K562 (cell line): ENCODE measurements at regions not wholly inside any gene's neighbourhood (a gene's known extent, or its start where the extent isn't known, plus 50 kb on each side); places are given as distances from the start of the nearest gene placed in this dataset.

Experiments
- ATAC-seq: fragments of 200-7000 bp; cut with Tn5 transposase; 3 replicates; pipeline ENCODE4 v1.9.1; 2020; ENCODE audit warnings: moderate library complexity
- BruUV-seq: library from RNA; stranded (reverse); fragments of 400-500 nt; replicated peaks from 2 replicates; lab custom pipeline; 2021; lab: Mats Ljungman, UMichigan
- CTCF ChIA-PET: fragments of 300-600 bp; formaldehyde crosslinking; extraction: SDS; loops from one replicate; lab custom pipeline; 2021; ENCODE audit warnings: low intra/inter-chr PET ratio; lab: Yijun Ruan, JAX
- POLR2A ChIA-PET: fragments of 300-600, 350-650 bp; sonication (Branson Sonifier 250); formaldehyde crosslinking; extraction: SDS; loops from one replicate; lab custom pipeline; 2021; ENCODE audit warnings: antibody characterized with exemption, inconsistent platforms; lab: Yijun Ruan, JAX
- DNase-seq, 4 experiments: peaks; one replicate each; pipeline versions ENCODE4 v3.0.0 to v3.0.0-alpha.2; 2011 to 2018; ENCODE audit warnings: low spot score in 3 of 4, mixed read lengths in 3 of 4; ENCODE audit errors: extremely low read depth in 1 of 4
- FAIRE-seq: peaks from 2 replicates; lab custom pipeline; 2011; peaks lifted over from hg19 to GRCh38; lab: Jason Lieb, UNC
- H2AFZ ChIP-seq: 2 replicates; pipeline ENCODE4 v1.6.0; 2011; ENCODE audit warnings: low read depth, low read length, control low read depth, inconsistent platforms
- H3K27ac ChIP-seq: fragments of 200-600 bp; 3 replicates; pipeline ENCODE4 v1.8.0; 2011; ENCODE audit warnings: low read depth, mild to moderate bottlenecking, control low read depth, inconsistent platforms, low read length, moderate library complexity, mixed read lengths; ENCODE audit errors: extremely low read depth
- H3K27me3 ChIP-seq, 2 experiments: fragments of 300-600 bp in 1 of 2; 2 replicates in 1 of 2; 3 replicates in 1 of 2; pipeline versions ENCODE4 v1.6.0 to v1.8.0; 2011; ENCODE audit warnings: inconsistent platforms in 2 of 2, low read length in 2 of 2, mild to moderate bottlenecking in 1 of 2, mixed read lengths in 1 of 2, moderate library complexity in 1 of 2; ENCODE audit not compliant: control insufficient read depth in 2 of 2, insufficient read depth in 2 of 2
- H3K36me3 ChIP-seq: fragments of 300-600 bp; 3 replicates; pipeline ENCODE4 v1.8.0; 2011; ENCODE audit warnings: mild to moderate bottlenecking, low read length, inconsistent platforms; ENCODE audit not compliant: control insufficient read depth, insufficient read depth
- H3K4me1 ChIP-seq, 2 experiments: fragments of 200-600 bp in 1 of 2; replicated peaks in 1 of 2; 2 replicates in 1 of 2; 3 replicates in 1 of 2; pipeline versions ENCODE4 v1.5.1 to v1.8.0; 2011; ENCODE audit warnings: inconsistent platforms in 2 of 2, low read length in 2 of 2, mild to moderate bottlenecking in 1 of 2, mixed read lengths in 1 of 2, moderate library complexity in 1 of 2; ENCODE audit not compliant: control insufficient read depth in 2 of 2, insufficient read depth in 2 of 2
- H3K4me2 ChIP-seq: 2 replicates; pipeline ENCODE4 v1.6.1; 2011; ENCODE audit warnings: low read length, control low read depth, inconsistent platforms, mixed read lengths; ENCODE audit not compliant: insufficient read depth
- H3K4me3 ChIP-seq: fragments of 200-600 bp; sonication (generic), shearing (Covaris generic); 2 replicates; pipeline ENCODE4 v1.5.1; 2016; ENCODE audit warnings: control low read depth, inconsistent platforms
- H3K79me2 ChIP-seq: fragments of 200-600 bp; 3 replicates; pipeline ENCODE4 v1.8.0; 2011; ENCODE audit warnings: low read length, inconsistent platforms; ENCODE audit not compliant: control insufficient read depth, insufficient read depth
- H3K9ac ChIP-seq, 2 experiments: 2 replicates each; pipeline versions ENCODE4 v1.6.0 to v1.6.1; 2011; ENCODE audit warnings: low read depth in 2 of 2, low read length in 2 of 2, control low read depth in 1 of 2, inconsistent platforms in 1 of 2, mild to moderate bottlenecking in 1 of 2, mixed read lengths in 1 of 2; ENCODE audit not compliant: insufficient read depth in 1 of 2
- H3K9me1 ChIP-seq: one replicate; pipeline ENCODE4 v1.6.0; 2011; ENCODE audit warnings: inconsistent platforms, mild to moderate bottlenecking, low read length, moderate library complexity; ENCODE audit not compliant: control insufficient read depth, insufficient read depth
- H3K9me3 ChIP-seq: replicated peaks from 2 replicates; pipeline ENCODE4 v1.5.1; 2011; ENCODE audit warnings: low read depth, low read length, inconsistent platforms; ENCODE audit not compliant: control insufficient read depth, insufficient read depth
- H4K20me1 ChIP-seq: replicated peaks from 2 replicates; pipeline ENCODE4 v1.6.1; 2011; ENCODE audit warnings: low read length, inconsistent platforms, mixed read lengths; ENCODE audit not compliant: control insufficient read depth, insufficient read depth
- ARID4B ChIP-seq: sonication (generic); formaldehyde crosslinking; IDR thresholded peaks from 2 replicates; pipeline ENCODE4 v1.8.0; 2022; ENCODE audit warnings: mild to moderate bottlenecking, missing genetic modification reagents
- CXXC5 ChIP-seq: fragments of 250-450 bp; sonication (Bioruptor Pico); IDR thresholded peaks from 2 replicates; pipeline ENCODE4 v1.8.0; 2022; ENCODE audit warnings: inconsistent platforms, mild to moderate bottlenecking, moderate library complexity
- ESRRA ChIP-seq: fragments of 450-650 bp; IDR thresholded peaks from 2 replicates; pipeline ENCODE4 v1.6.1; 2014; ENCODE audit warnings: low read depth, mild to moderate bottlenecking, moderate library complexity, borderline replicate concordance
- ID3 ChIP-seq, 2 experiments: fragments of 250-450 bp in 1 of 2; fragments of 450-650 bp in 1 of 2; sonication (Bioruptor Pico) in 1 of 2; IDR thresholded peaks; 2 replicates each; pipeline versions ENCODE4 v1.6.1 to v1.8.0; 2016 to 2021; ENCODE audit warnings: mild to moderate bottlenecking in 2 of 2, moderate library complexity in 2 of 2, missing compliant biosample characterization in 1 of 2, missing genetic modification characterization in 1 of 2
- IFI16 ChIP-seq: fragments of 250-450 bp; sonication (Bioruptor Pico); IDR thresholded peaks from 2 replicates; pipeline ENCODE4 v2.1.2; 2022; ENCODE audit warnings: mild to moderate bottlenecking, inconsistent platforms
- NCOR1 ChIP-seq: fragments of 450-650 bp; IDR thresholded peaks from 2 replicates; pipeline ENCODE4 v1.6.1; 2016; ENCODE audit warnings: mild to moderate bottlenecking, moderate library complexity
- PHF20 ChIP-seq: fragments of 450-650 bp; IDR thresholded peaks from 2 replicates; pipeline ENCODE4 v1.6.1; 2018; ENCODE audit not compliant: partially characterized antibody
- RHOXF2B ChIP-seq: fragments of 250-450 bp; sonication (Bioruptor Pico); conservative IDR thresholded peaks from 2 replicates; pipeline ENCODE4 v1.5.1; 2021
- SMAD3 ChIP-seq: fragments of 450-650 bp; formaldehyde crosslinking; conservative IDR thresholded peaks from 2 replicates; pipeline ENCODE4 v1.4.0; 2020; ENCODE audit warnings: mild to moderate bottlenecking
- THAP12 ChIP-seq: fragments of 250-450 bp; sonication (Bioruptor Pico); IDR thresholded peaks from 2 replicates; pipeline ENCODE4 v1.9.0; 2021; ENCODE audit warnings: mild to moderate bottlenecking, inconsistent platforms
- ZNF124 ChIP-seq: sonication (generic); formaldehyde crosslinking; IDR thresholded peaks from 2 replicates; pipeline ENCODE4 v1.8.1; 2022; ENCODE audit warnings: missing genetic modification reagents
- ZNF384 ChIP-seq: IDR thresholded peaks from 2 replicates; pipeline ENCODE4 v1.6.1; 2012; ENCODE audit warnings: low read depth, low read length, improper control_type of control experiment
- ZNF696 ChIP-seq: fragments of 250-450 bp; sonication (Bioruptor Pico); conservative IDR thresholded peaks from 2 replicates; pipeline ENCODE4 v1.4.0; 2020; ENCODE audit warnings: mild to moderate bottlenecking, moderate library complexity
- WGBS: fragments of 100-300 bp; shearing (Covaris generic); methylation state at CpG from one replicate; pipeline ENCODE4 v1.1.6; 2016; ENCODE audit warnings: low coverage, mixed read lengths; ENCODE audit not compliant: insufficient coverage; ENCODE audit errors: missing lambda C conversion rate; 5-methylcytosine and 5-hydroxymethylcytosine counted together
- in situ Hi-C: fragments of 300-500 bp; cut with MboI; formaldehyde crosslinking; loops from 4 replicates; pipeline ENCODE4 v1.15.0; 2018; ENCODE audit warnings: inconsistent platforms, mixed read lengths
- intact Hi-C: fragments of 100-400 bp; cut with micrococcal nuclease; formaldehyde crosslinking; loops from 2 replicates; pipeline ENCODE4 v1.14.2; 2022

GRCh38 chr15:89399238-89400115 lies 64.9 kb upstream of the POLG start:
- ChIA-PET POLR2A (interaction anchor here (0.6 to 0.7 kb wide), 2 partner anchors 9 to 395 kb away, joined by 3 to 6 read pairs; no protein-coding TSS in a partner anchor), CTCF (interaction anchor here (0.6 to 3.3 kb wide), 4 partner anchors 31 to 148 kb away, joined by 3 to 15 read pairs (median 3); no protein-coding TSS in a partner anchor)
- FAIRE-seq (peak; percentile 70), DNase-seq (peak; percentile 79 to 89 (median 86)), ATAC-seq (peak; percentile 94)
- WGBS: 7% methylated on average over 45 of the region's 68 CpGs
- no peaks in the 10 kb centered on the region for H3K9me1 ChIP-seq
- intact Hi-C loops (loop anchor here (2.0 kb wide), 1 partner anchor 41 kb away; no protein-coding TSS in a partner anchor), in situ Hi-C loops (no loop called here)
- BruUV-seq: no TSS peak
- H2AFZ ChIP-seq: peak overlapping the region; percentile 91
- peaks cover 0 to 16% of the 10 kb centered on the region in 2 experiments; a peak in 3 of 5 replicates for H3K4me1 ChIP-seq
- H3K4me3 ChIP-seq: peak overlapping the region; percentile 42
- H4K20me1 ChIP-seq: 0 out of 2 replicates have a peak, but pooled peaks cover 3% of the 10 kb centered on the region
- H3K9ac ChIP-seq: peak overlapping the region; percentile 59 to 86; a peak in 3 of 4 replicates
- peak overlapping the region; percentile 73 for H3K4me2 ChIP-seq
- H3K27me3 ChIP-seq: peaks cover 3 to 32% of the 10 kb centered on the region in 2 experiments; a peak in 4 of 5 replicates
- H3K27ac ChIP-seq: no peak overlapping the region
- no peaks in the 10 kb centered on the region for H3K9me3 ChIP-seq
- no peaks in the 10 kb centered on the region for H3K36me3 ChIP-seq
- no peaks in the 10 kb centered on the region for H3K79me2 ChIP-seq
- peak; percentile 66; the same call in 1 of the 2 replicates for TF ChIP-seq CXXC5
- TF ChIP-seq ZNF696 (CRISPR knock-in tag): no peak
- no peak for TF ChIP-seq ZNF384
- no peak for TF ChIP-seq NCOR1
- no peak for TF ChIP-seq ZNF124 (CRISPR knock-in tag)
- no peak for TF ChIP-seq THAP12 (CRISPR knock-in tag)
- TF ChIP-seq ESRRA: peak; percentile 49; the same call in 1 of the 2 replicates
- no peak for TF ChIP-seq SMAD3 (CRISPR knock-in tag)
- TF ChIP-seq ARID4B (CRISPR knock-in tag): 0 out of 2 replicates have a peak, but pooled peaks have one; percentile 33
- no peak for TF ChIP-seq IFI16 (CRISPR knock-in tag)
- no peak for TF ChIP-seq ID3 (CRISPR knock-in tag; IDR thresholded peaks at IDR 0.05)
- no peak for TF ChIP-seq ID3 (tag; IDR thresholded peaks at IDR 0.05)
- peak; percentile 18 for TF ChIP-seq PHF20
- TF ChIP-seq RHOXF2B (CRISPR knock-in tag): no peak
